Endothelial cell (in vitro differentiated cells): ENCODE measurements at regions not wholly inside any gene's neighbourhood (a gene's known extent, or its start where the extent isn't known, plus 50 kb on each side); places are given as distances from the start of the nearest gene placed in this dataset.

Experiments used
- DNase-seq: peaks from one replicate; pipeline ENCODE4 v3.0.0; 2021; ENCODE audit warnings: low spot score
- H3K27ac Mint-ChIP-seq: one replicate; pipeline ENCODE4 v1.8.0; 2021; ENCODE audit warnings: mixed read lengths, inconsistent platforms; ENCODE audit not compliant: unreplicated experiment
- H3K27me3 Mint-ChIP-seq: one replicate; pipeline ENCODE4 v1.8.0; 2021; ENCODE audit warnings: mild to moderate bottlenecking, moderate library complexity, mixed read lengths, inconsistent platforms; ENCODE audit not compliant: unreplicated experiment
- H3K36me3 Mint-ChIP-seq: one replicate; pipeline ENCODE4 v1.8.0; 2021; ENCODE audit warnings: mild to moderate bottlenecking, low read depth, mixed read lengths, inconsistent platforms; ENCODE audit not compliant: unreplicated experiment
- H3K4me1 Mint-ChIP-seq: one replicate; pipeline ENCODE4 v1.8.0; 2021; ENCODE audit warnings: mild to moderate bottlenecking, mixed read lengths, inconsistent platforms; ENCODE audit not compliant: unreplicated experiment
- H3K4me3 Mint-ChIP-seq: one replicate; pipeline ENCODE4 v1.8.0; 2021; ENCODE audit warnings: mild to moderate bottlenecking, mixed read lengths, inconsistent platforms; ENCODE audit not compliant: unreplicated experiment
- H3K9me3 Mint-ChIP-seq: one replicate; pipeline ENCODE4 v1.8.0; 2021; ENCODE audit warnings: mixed read lengths, inconsistent platforms; ENCODE audit not compliant: unreplicated experiment
- TF ChIP-seq, protein P1 (sequence below): fragments of 200-600 bp; sonication (generic); IDR thresholded peaks from one replicate; pipeline ENCODE4 v1.5.0; 2021; ENCODE audit warnings: antibody characterized with exemption; ENCODE audit not compliant: unreplicated experiment

DNA sequence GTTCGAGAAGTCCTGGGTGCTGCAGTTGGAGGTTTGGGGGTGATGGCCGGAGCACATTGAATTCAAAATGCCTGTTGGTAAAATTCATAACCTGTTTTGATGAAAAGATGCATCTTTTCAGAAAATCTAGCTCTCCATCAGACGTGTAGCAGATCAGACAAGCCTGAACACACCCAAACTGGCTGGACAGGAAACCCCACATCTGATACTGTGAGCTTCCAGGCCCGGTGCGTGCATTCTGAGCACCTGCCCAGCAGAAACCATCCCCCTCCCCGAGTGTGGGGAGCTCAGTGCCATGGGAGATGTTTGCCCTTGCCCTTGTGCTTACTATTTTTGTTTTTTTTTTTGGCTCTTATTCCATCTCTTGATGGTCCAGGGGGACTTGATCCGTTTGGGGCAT is 417.1 kb downstream of the TCERG1L start:
- H3K4me3 Mint-ChIP-seq: no peak overlapping the region
- H3K9me3 Mint-ChIP-seq: peaks cover 54% of the 10 kb centered on the region
- DNase-seq: no peak
- no peaks in the 10 kb centered on the region for H3K4me1 Mint-ChIP-seq
- no peak overlapping the region for H3K27ac Mint-ChIP-seq
- TF ChIP-seq, protein P1, sequence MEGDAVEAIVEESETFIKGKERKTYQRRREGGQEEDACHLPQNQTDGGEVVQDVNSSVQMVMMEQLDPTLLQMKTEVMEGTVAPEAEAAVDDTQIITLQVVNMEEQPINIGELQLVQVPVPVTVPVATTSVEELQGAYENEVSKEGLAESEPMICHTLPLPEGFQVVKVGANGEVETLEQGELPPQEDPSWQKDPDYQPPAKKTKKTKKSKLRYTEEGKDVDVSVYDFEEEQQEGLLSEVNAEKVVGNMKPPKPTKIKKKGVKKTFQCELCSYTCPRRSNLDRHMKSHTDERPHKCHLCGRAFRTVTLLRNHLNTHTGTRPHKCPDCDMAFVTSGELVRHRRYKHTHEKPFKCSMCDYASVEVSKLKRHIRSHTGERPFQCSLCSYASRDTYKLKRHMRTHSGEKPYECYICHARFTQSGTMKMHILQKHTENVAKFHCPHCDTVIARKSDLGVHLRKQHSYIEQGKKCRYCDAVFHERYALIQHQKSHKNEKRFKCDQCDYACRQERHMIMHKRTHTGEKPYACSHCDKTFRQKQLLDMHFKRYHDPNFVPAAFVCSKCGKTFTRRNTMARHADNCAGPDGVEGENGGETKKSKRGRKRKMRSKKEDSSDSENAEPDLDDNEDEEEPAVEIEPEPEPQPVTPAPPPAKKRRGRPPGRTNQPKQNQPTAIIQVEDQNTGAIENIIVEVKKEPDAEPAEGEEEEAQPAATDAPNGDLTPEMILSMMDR: no peak
- peaks cover 7% of the 10 kb centered on the region for H3K27me3 Mint-ChIP-seq
- peaks cover 15% of the 10 kb centered on the region for H3K36me3 Mint-ChIP-seq

GRCh38 chr10:130895161-130895560 is 416.4 kb downstream of the TCERG1L start:
- no peak overlapping the region for H3K4me3 Mint-ChIP-seq
- H3K27me3 Mint-ChIP-seq: peaks cover 7% of the 10 kb centered on the region
- peaks cover 15% of the 10 kb centered on the region for H3K36me3 Mint-ChIP-seq
- peaks cover 54% of the 10 kb centered on the region for H3K9me3 Mint-ChIP-seq
- H3K4me1 Mint-ChIP-seq: no peaks in the 10 kb centered on the region
- no peak overlapping the region for H3K27ac Mint-ChIP-seq
- DNase-seq: no peak
- TF ChIP-seq, protein P1: no peak

DNA sequence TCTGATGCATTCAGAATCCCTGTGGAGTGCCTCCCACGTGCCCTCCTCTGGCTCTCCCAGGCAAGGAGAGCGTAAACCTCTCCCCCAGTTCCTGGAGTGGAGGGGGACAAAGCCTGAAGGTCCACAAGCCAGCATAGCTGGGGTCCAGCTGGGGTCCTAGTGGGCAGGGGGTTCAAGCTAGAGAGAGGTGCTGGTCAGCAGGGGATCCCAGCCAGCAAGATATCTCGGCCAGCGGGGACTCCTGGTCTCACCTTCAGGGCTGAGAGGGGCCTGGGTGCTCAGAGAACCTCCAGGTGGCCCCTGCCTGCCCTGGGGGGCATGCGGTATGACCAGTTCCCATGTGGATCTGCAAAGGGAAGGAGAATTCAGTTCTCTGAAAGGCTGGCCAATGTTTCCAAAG is 413.7 kb downstream of the TCERG1L start:
- no peak for DNase-seq
- TF ChIP-seq, protein P1: no peak
- no peaks in the 10 kb centered on the region for H3K4me1 Mint-ChIP-seq
- H3K36me3 Mint-ChIP-seq: peaks cover 10% of the 10 kb centered on the region
- H3K9me3 Mint-ChIP-seq: peaks cover 52% of the 10 kb centered on the region
- no peak overlapping the region for H3K27ac Mint-ChIP-seq
- H3K27me3 Mint-ChIP-seq: peaks cover 9% of the 10 kb centered on the region
- no peak overlapping the region for H3K4me3 Mint-ChIP-seq

DNA sequence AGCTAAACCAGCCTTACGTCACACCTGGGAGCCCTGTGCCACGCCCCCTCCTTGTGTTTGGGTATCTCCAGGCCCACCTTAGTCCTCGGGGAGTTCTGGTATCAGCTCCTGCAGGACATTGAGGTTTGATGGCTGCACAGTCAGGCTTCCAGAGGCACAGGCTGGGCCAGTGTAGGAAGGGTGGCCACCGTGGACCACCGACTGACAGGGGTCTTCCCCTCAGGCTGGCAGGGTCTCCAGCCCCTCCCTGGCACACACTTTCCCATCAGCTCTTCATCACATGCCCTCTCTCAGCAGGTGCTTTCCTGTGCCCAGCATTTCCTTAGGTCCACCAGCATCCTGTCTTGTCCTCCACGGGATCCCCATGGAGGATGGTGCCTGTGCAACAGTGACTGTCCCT is 413.1 kb downstream of the TCERG1L start:
- peaks cover 8% of the 10 kb centered on the region for H3K27me3 Mint-ChIP-seq
- TF ChIP-seq, protein P1: no peak
- peaks cover 51% of the 10 kb centered on the region for H3K9me3 Mint-ChIP-seq
- no peak for DNase-seq
- no peak overlapping the region for H3K4me3 Mint-ChIP-seq
- H3K4me1 Mint-ChIP-seq: no peaks in the 10 kb centered on the region
- H3K36me3 Mint-ChIP-seq: peaks cover 10% of the 10 kb centered on the region
- H3K27ac Mint-ChIP-seq: no peak overlapping the region

GRCh38 chr10:130899856-130900255 is 411.7 kb downstream of the TCERG1L start:
- Mint-ChIP-seq H3K4me1 (no peaks in the 10 kb centered on the region), H3K4me3 (no peak overlapping the region), H3K9me3 (peaks cover 40% of the 10 kb centered on the region), H3K36me3 (peaks cover 5% of the 10 kb centered on the region), H3K27me3 (peaks cover 5% of the 10 kb centered on the region), H3K27ac (no peak overlapping the region)
- TF ChIP-seq, protein P1: no peak
- no peak for DNase-seq
